ENCODE measurements at regions not wholly inside any gene's neighbourhood (a gene's known extent, or its start where the extent isn't known, plus 50 kb on each side); places are given as distances from the start of the nearest gene placed in this dataset.

- TF ChIP-seq ZNF431 (CRISPR knock-in tag; IDR thresholded peaks at IDR 0.05) = no peak
- no peak for TF ChIP-seq ZNF398 (CRISPR knock-in tag; IDR thresholded peaks at IDR 0.05)
- TF ChIP-seq POLR2A (conservative IDR thresholded peaks at IDR 0.05) = no peak
- TF ChIP-seq CBX2 (IDR thresholded peaks at IDR 0.05; ENCODE audit: insufficient read depth, low read length, poor library complexity, severe bottlenecking) = no peak
- no peak for TF ChIP-seq MYC (IDR thresholded peaks at IDR 0.05; ENCODE audit: low read depth, low read length)
- no peak for TF ChIP-seq MYC (CRISPR knock-in tag; IDR thresholded peaks at IDR 0.05; ENCODE audit: borderline replicate concordance, low read depth)
- TF ChIP-seq, protein P1, sequence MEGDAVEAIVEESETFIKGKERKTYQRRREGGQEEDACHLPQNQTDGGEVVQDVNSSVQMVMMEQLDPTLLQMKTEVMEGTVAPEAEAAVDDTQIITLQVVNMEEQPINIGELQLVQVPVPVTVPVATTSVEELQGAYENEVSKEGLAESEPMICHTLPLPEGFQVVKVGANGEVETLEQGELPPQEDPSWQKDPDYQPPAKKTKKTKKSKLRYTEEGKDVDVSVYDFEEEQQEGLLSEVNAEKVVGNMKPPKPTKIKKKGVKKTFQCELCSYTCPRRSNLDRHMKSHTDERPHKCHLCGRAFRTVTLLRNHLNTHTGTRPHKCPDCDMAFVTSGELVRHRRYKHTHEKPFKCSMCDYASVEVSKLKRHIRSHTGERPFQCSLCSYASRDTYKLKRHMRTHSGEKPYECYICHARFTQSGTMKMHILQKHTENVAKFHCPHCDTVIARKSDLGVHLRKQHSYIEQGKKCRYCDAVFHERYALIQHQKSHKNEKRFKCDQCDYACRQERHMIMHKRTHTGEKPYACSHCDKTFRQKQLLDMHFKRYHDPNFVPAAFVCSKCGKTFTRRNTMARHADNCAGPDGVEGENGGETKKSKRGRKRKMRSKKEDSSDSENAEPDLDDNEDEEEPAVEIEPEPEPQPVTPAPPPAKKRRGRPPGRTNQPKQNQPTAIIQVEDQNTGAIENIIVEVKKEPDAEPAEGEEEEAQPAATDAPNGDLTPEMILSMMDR (IDR thresholded peaks at IDR 0.05 in 2 of 3, conservative IDR thresholded peaks at IDR 0.05 in 1 of 3; ENCODE audit: insufficient read depth in 2 of 3, low read depth in 1 of 3, low read length in 3 of 3) = no peak
- no peak for TF ChIP-seq POLR2AphosphoS5 (IDR thresholded peaks at IDR 0.05; ENCODE audit: control insufficient read depth, insufficient read depth, low read depth, low read length)
These were observed 351.9 kb downstream of the SEC14L1 start for GRCh38 chr17:77492446-77493237.
